ENCODE measurements at regions not wholly inside any gene's neighbourhood (a gene's known extent, or its start where the extent isn't known, plus 50 kb on each side); places are given as distances from the start of the nearest gene placed in this dataset.

DNA sequence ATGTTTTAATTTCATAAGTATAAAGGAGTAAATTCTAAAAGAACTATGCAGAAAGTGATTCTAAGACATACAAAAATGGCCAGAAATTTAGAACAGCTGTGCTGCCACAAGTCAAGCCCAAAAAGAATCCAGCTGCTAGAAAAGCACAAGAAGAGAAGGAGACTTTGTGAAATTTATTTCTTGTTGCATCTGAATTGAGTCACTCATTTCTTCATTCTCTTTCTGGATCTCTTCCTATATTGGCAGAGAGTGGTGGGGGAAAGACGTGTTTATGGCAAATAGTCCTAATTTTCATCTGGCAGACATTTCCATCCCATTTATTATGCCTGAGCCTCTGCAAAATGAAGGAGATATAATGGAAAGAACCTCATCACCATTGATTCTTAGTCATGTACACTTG is 139.6 kb upstream of the CTTNBP2NL start:
- intact Hi-C loops (cut with DNase I): no loop called here
- DNase-seq (ENCODE audit: low spot score): no peak

DNA sequence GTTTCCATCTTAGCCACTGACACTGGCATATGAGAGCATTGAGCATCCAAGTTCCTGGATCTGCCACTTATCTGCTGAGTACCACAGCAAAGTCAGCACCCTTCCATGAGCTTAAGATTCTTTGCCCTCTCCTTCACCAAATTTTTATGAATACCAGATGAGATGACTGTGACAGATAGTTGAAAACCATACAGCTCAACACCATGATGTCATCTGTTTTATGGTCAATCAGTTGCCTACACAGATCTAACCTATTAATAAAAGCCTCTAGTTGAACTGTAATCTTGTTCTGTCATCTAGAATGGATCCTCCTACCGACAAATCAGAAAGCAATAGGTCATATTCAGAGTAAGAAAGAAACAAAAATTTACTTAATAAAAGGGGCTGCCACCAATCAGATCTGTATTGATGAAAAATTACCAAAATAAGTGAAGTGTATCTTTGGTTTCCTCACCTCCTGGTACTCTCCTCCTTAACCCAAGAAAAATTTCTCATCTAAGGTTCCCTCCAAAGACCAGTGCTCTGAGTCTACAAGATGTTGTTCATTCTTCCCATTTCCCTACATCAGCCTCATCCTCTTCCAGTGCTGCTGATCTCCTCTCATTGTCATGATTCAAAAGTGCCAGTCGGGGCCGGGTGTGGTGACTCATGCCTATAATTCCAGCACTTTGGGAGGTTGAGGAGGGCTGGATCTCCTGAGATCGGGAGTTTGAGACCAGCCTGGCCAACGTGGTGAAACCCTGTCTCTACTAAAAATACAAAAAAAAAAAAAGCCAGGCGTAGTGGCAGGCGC is 138.8 kb upstream of the CTTNBP2NL start:
- intact Hi-C loops (cut with DNase I): no loop called here

DNA sequence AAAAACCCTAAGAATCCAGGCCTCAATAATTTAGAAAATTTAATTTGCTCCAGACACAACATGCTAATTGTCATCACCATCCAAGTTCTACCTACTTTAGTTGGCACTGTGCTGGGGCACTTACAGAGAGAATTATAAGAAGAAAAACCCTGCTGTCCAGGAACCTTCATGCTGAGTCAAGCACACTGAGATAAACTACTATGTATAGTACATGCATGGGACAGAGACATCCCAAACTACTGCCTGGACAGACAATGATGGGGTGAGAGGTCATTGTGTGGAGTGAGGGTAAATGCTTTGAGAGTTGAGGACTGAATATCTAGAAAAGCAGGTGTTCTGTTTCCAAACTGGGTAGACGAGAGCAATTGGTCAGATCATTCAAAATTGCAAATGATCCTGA is 135.3 kb upstream of the CTTNBP2NL start:
- intact Hi-C loops (cut with DNase I): no loop called here
- no peak for DNase-seq (ENCODE audit: low spot score)

More for the DNA sequence above, 138.8 kb upstream of the CTTNBP2NL start:
- no peak for DNase-seq (ENCODE audit: low spot score)

DNA sequence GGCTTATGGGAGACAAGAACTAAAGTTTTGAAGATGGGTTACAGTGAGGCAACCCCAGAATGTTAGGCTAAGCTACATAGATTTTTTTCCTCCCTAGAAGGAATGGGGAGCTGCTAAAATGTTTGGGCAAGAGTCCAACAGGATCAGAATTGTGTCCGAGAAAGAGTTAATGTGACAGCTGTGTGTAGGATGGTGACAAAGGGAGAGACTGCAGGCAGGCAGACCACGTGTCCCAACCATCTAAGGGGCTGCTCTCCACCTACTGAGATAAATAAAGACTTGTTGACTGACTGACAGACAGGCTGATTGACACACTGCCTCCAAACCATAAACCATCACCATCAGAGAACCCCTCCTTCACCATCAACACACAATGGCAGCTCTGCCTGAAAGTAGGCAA is 133.7 kb upstream of the CTTNBP2NL start:
- DNase-seq (ENCODE audit: low spot score): no peak
- intact Hi-C loops (cut with DNase I): no loop called here

DNA sequence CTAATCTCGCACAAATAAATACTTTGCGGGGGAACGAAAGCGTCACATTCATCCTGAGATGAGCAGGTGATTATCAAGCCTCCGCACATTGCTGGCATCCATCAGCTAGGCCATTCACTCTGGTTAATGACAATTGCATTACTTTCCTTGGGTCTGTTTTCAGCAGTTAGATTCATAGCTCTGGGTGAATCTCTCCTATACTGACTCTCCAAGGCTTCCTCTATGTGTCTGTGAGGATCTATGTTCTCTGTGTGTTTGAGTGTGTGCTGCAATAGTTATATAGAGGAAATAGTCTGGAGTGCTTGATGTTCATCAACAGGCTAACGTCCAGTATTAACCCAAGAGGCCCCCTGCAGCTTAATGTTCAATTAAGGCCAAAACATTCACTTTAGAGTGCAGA is 133.0 kb upstream of the CTTNBP2NL start:
- DNase-seq (ENCODE audit: low spot score): no peak
- intact Hi-C loops (cut with DNase I): no loop called here

DNA sequence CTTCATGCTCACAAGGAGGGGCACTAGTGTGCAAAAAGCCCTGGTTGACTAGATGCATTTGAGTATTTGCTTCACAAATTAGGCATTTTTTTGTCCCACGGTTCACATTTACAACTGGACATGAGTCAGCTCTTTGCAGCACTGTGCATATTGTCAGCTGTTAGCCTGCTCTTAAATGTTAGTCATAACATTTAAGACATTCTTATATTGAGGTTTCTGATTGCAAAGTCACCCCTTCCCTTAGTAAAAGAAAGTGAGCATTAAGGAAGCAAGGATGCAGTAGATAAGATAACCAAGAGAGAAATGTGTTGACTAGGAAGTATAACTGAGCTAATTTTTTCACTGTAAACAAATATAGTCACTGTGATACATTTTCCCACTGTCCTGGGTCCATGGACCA is 132.6 kb upstream of the CTTNBP2NL start:
- DNase-seq (ENCODE audit: low spot score): no peak
- intact Hi-C loops (cut with DNase I): no loop called here

DNA sequence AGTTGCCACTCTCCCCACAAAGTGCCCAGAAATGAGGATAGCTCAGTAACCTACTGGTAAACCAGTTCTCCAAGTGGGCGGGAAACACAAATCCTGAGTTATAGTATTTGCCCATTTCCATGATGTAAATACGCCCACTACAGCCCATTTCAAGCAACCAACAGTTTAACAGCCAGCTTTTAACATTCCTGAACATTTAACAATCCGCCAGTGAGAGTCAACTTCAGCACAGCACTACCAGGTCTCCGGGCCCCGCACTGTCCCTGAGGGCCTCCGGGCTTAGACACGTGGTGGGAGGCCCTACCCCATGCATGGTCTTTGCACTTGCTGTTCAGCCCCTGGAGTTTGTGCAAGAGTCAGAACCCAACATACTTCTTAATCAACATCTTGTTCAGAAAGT is 132.0 kb upstream of the CTTNBP2NL start:
- no peak for DNase-seq (ENCODE audit: low spot score)
- intact Hi-C loops (cut with DNase I): no loop called here

DNA sequence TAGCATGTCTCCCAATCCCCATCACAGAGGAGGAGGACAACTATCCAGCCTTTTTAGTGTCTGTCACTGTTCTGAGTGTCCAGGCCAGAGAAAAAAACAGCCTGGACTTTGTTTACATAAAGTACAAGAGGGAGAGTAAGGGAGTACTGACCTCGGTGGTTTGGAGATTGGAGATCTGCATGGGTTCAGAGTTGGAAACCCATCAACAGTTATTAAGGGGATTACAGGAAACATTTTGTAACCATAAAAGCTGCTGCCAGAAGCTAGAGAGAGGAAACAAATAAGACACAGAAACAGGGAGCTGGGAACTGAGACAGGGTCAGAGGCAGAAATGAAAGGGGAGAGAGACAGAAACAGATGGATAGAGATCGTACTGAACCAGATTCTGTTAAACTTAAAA is 131.5 kb upstream of the CTTNBP2NL start:
- no peak for DNase-seq (ENCODE audit: low spot score)
- intact Hi-C loops (cut with DNase I): no loop called here

DNA sequence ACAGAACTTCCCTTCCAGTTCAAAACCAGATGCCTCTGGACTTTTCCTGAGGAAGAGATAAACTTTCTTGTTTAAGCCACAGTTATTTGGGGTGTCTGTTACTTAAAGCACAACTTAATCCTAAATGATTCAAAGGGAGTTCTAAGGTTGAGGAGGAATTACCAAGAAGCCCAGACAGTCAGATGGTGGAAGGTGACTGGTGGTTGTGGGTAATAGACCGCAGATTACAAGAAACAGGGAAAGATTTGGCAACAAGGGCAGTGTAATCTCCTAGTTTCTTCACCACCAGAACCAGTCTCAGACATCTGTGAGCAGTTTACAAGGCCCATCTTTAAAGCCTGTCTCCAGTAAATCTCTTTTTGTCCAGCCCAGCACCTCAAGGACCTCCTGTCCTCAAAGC is 130.1 kb upstream of the CTTNBP2NL start:
- intact Hi-C loops (cut with DNase I): no loop called here
- no peak for DNase-seq (ENCODE audit: low spot score)

DNA sequence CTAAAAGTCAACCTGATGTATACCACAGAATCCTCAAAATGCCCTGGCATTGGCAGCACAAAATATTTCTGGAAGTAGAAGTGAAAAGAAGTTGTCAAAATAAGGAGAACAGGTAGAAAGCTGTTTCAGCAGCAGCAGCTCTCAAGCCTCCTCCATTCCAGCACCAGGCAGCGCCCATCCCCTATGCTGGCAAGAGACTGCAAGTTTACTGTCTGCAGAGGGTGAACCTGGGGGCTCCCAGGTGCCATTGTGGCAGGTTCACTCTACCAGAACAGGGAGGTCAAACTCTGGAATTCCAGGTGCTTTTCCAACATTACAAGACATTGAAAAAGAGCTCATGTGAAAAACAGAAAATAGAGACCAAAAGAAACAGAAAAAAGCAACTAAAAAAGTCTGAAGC is 128.8 kb upstream of the CTTNBP2NL start:
- intact Hi-C loops (cut with DNase I): no loop called here
- no peak for DNase-seq (ENCODE audit: low spot score)

DNA sequence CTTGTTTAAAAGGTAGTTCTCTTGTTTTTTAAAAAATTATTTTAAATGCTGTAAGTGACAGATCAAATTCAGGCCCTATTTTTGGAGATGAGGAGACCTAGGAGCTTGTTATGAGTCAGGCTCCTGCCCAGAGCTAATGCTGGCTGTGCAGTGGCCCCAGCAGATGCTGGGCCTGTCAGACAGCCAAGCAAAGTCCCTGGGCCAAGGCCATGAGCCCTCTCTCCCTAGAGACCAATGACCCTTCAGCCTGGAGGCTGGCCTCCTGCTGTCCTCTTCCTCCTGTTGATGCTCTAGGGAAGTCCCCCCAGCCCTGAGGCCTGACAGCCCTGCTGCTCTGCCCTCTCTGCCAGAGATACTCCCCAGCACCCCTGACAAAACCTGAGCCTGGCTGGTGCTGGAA is 128.1 kb upstream of the CTTNBP2NL start:
- no peak for DNase-seq (ENCODE audit: low spot score)
- intact Hi-C loops (cut with DNase I): no loop called here

DNA sequence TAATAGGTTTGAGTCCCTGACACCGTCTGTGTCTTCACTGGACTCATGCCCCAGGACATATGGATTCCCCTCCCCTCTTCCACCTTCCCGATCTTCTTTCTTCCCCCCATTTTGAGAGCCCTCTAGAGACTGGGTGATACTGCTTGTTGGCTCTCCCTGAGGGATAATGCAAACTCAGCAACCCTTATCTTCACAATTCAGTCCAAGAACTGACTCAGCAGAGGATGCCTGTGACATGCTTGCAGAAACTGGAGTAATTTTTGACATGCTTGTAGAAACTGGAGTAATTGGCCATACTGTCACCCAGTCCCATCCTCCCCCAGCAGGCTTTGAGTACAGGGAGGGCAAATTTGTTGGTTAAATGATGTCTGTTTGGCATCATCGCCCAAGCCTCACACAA is 127.6 kb upstream of the CTTNBP2NL start:
- DNase-seq (ENCODE audit: low spot score): no peak
- intact Hi-C loops (cut with DNase I): no loop called here

DNA sequence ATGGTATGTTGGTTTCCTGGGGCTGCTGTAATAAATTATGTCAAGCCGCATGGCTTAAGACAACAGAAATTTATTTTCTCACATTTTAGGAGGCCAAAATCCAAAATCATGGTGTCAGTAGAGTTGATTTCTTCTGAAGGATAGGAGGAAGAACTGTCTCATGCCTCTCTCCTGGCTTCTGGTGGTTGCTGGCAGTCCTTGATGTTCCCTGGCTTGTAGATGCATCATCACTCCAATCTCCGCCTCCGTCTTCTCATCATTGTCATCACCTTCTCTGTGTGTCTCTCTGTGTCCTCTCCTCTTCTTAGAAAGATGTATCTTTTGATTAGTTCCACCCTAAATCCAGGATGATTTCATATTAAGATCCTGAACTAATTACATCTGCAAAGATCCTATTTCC is 124.7 kb upstream of the CTTNBP2NL start:
- no peak for DNase-seq (ENCODE audit: low spot score)
- intact Hi-C loops (cut with DNase I): no loop called here

DNA sequence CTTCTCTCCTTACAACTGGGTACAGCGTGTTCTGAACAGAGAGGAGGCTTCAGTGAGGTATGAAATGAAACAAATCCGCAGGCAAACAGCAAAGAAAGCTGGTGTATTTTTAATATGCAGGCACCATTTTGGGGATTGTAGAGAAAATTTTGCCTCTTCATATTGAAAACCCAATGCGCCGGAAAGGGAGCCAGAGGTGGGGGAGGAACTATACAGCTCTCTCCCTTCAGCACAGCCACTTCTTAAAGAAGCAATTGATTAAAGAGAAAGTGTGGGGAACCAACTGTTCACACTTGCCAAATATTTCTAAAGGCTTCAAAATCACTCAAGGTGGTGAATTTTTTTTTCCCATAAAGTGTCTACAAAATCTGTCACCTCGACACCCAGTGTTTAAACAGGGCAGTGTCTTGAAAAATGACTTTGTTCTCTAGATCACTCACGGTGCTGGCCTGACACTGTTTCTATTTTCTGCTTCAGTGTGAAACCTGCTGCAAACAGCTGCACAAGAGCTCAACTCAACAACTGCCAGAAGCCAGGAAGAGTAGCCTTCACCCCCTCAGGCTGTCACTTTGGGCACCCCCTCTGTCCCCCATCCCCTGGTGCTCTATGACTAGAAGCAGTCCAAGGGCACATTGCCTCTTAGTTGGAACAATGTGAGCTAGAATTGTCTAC is 123.8 kb upstream of the CTTNBP2NL start:
- DNase-seq (ENCODE audit: low spot score): no peak
- intact Hi-C loops (cut with DNase I): no loop called here

DNA sequence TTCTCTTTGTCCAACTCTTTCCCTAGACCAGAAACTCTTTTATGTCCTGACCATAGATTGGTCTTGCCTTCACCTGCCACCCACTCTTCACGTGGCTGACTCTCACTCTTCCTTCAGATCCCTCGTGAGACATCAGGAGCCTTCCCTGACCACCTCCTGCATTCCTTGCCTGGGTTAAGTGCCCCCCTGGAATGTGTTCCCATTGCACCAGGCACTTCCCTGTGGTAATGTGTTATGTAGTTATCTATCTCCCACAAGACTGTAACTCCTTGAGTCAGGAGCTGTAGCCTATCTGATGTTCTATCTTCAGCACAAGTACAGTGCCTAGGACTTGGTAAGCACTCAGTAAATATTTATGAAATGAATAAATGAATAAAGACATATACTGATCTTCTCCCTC is 111.2 kb upstream of the CTTNBP2NL start:
- intact Hi-C loops (cut with DNase I): no loop called here
- no peak for DNase-seq (ENCODE audit: low spot score)

DNA sequence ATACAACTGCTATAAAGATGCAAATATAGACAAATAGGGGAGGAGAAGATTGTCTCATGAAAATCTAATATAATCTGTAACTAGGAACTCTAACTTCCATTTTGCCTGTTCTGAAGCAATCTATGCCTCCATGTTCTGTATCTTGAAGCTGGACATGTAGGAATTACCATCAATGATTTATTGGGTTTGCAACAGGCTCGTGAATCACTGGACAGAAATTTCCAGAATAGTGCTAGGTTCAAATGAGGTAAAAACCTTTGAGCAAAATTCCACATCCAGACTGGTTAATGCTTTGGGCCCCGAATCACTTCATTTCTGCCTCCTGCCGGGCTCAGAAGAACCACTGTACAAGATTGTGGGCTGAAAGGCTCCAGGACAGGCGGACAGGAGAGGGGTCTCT is 110.7 kb upstream of the CTTNBP2NL start:
- intact Hi-C loops (cut with DNase I): no loop called here
- no peak for DNase-seq (ENCODE audit: low spot score)

DNA sequence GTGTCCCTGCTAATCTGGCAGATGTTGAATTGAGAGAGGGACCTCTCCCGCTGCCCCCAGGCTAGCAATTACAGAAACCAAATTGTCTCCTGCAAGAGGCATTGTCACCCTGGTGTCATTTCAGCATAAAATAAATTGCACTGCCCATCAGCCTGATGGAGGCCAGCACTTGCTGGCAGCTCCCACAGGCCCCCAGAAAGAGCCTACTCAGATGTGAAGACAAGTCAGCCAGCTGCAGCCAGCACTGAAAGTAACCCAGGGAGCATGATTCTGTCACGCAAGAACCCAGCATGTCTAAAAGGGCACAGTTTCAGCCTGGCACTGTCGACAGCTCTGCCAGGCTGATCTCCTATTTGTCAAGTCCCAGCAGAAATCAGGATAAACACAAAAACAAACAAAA is 110.3 kb upstream of the CTTNBP2NL start:
- intact Hi-C loops (cut with DNase I): no loop called here
- DNase-seq (ENCODE audit: low spot score): no peak

DNA sequence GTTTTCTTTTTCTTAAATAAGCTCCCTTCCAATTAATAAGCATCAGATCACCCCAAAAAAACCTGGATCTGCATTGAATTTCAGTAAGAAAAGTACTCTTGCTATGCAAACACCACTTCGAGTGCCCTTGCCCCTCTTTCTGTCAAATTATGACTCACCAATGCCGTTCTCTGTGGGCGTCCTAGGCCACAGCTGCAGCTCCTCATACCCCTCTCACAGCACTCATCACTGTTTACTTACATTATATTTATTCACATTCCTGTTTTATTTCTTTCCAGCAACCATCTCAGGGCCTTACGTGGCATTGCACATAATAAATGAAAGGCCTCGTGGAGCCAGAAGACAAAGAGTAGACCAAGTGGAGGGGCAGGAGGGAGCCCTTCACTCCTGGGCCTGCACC is 99.1 kb upstream of the CTTNBP2NL start:
- intact Hi-C loops (cut with DNase I): no loop called here
- DNase-seq (ENCODE audit: low spot score): no peak

DNA sequence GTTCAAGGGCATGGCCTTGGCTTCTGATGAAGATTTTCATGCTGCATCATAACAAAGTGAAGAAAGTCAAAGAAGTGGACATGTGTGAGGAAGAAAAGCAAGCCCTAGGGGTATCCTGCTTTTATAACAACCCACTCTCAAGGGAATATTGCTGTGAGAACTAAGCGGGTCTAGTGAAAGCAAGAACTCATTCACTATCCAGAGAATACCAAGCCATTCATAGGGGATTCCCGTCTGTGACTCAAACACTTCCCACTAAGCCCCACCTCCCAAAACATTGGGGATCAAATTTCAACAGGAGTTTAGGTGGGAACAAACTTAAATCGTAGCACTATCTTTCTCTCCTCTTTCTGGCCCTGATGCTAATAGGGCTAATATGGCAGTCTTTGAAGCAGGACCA is 98.5 kb upstream of the CTTNBP2NL start:
- DNase-seq (ENCODE audit: low spot score): no peak
- intact Hi-C loops (cut with DNase I): no loop called here

DNA sequence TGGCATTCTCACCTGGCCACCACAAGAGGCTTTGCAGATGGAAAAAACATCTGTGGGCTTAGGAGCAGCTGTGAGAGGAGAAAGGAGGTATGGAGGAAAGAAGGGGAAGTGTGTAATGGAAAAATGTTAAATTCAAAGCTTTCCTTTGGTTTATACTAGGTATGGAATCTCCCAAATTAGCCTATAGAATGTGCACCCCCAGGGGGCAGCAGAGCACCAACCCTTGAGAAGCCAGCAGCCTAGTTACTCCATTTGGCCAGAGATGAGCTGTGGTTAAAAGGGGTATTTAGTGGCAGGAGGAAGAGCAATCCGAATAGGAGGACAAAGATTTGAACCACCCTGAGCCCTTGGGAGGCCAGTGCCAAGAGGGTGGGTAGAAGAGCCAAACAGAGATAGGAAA is 97.5 kb upstream of the CTTNBP2NL start:
- intact Hi-C loops (cut with DNase I): no loop called here
- DNase-seq (ENCODE audit: low spot score): no peak

DNA sequence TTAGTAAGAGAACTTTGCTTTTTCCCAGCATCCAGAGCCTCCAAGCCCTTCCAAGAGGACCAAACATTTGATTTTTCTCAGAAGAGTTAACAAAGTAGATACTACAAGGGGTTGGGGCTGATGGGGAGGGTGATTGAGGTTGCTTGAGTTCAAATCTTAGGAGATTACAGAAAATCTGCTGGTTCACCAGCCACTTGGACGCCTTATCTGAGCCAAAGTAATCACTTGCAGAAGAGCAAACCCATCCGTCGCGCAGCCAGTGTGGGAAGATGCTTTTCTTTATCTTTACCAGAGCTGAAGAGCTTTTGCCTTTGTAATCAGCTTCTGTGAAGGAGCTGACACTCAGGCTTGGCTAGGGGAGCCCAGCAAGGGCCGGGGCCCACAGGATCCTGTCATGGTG is 91.9 kb upstream of the CTTNBP2NL start:
- no peak for DNase-seq (ENCODE audit: low spot score)
- intact Hi-C loops (cut with DNase I): no loop called here

DNA sequence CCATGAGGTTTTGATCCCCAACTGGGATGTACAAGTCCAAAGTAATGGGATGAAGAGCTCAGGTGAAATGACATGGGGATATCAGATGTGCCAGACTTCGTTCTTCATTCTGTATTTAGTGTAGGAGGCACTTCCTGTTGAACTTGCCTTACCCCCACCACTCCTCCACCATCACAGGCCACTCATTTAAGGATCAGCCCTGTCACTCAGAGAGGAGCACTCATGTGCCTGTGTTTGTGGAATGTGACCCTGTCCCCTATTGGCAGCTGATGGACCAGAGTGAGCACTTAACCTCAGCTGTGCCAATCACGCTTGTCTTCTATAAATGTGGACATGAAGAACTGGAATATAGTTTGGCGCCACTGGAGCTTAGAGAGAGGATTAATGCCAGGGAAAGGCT is 91.4 kb upstream of the CTTNBP2NL start:
- intact Hi-C loops (cut with DNase I): no loop called here
- no peak for DNase-seq (ENCODE audit: low spot score)

Data from cardiac septum (tissue), 1 donor.